HEK293T (cell line): ENCODE measurements at regions not wholly inside any gene's neighbourhood (a gene's known extent, or its start where the extent isn't known, plus 50 kb on each side); places are given as distances from the start of the nearest gene placed in this dataset.

Experiments
- CTCF ChIA-PET: fragments of 350-600 bp; formaldehyde crosslinking; extraction: SDS; loops from one replicate; lab custom pipeline; 2021; ENCODE audit warnings: antibody characterized with exemption, inconsistent platforms; lab: Yijun Ruan, JAX
- POLR2A ChIA-PET: fragments of 350-600 bp; formaldehyde crosslinking; extraction: SDS; loops from one replicate; lab custom pipeline; 2020; ENCODE audit warnings: antibody characterized with exemption, inconsistent platforms; lab: Yijun Ruan, JAX
- DNase-seq: peaks from one replicate; pipeline ENCODE4 v3.0.0; 2012; ENCODE audit warnings: mixed read lengths; ENCODE audit errors: extremely low spot score
- BHLHE40 ChIP-seq: fragments of 450-650 bp; IDR thresholded peaks from 2 replicates; pipeline ENCODE4 v1.6.1; 2016; ENCODE audit warnings: mild to moderate bottlenecking, moderate library complexity, borderline replicate concordance
- FOXK2 ChIP-seq: fragments of 450-650 bp; IDR thresholded peaks from 2 replicates; pipeline ENCODE4 v1.6.1; 2016; ENCODE audit warnings: mild to moderate bottlenecking
- FOXM1 ChIP-seq: fragments of 450-650 bp; IDR thresholded peaks from 2 replicates; pipeline ENCODE4 v1.6.1; 2017; ENCODE audit warnings: mild to moderate bottlenecking, borderline replicate concordance
- L3MBTL2 ChIP-seq: fragments of 450-650 bp; conservative IDR thresholded peaks from 2 replicates; pipeline ENCODE4 v1.6.1; 2016; ENCODE audit warnings: mild to moderate bottlenecking
- LEF1 ChIP-seq: fragments of 450-650 bp; IDR thresholded peaks from 2 replicates; pipeline ENCODE4 v1.6.1; 2017; ENCODE audit warnings: mild to moderate bottlenecking, borderline replicate concordance
- NFRKB ChIP-seq: fragments of 450-650 bp; IDR thresholded peaks from 2 replicates; pipeline ENCODE4 v1.6.1; 2016; ENCODE audit warnings: mild to moderate bottlenecking, moderate library complexity

GRCh38 chr13:95502216-95502615 lies 50.3 kb upstream of the CLDN10 start:
- ChIA-PET CTCF (no interaction called here), POLR2A (no interaction called here)
- TF ChIP-seq NFRKB: no peak
- no peak for TF ChIP-seq L3MBTL2
- no peak for TF ChIP-seq BHLHE40
- TF ChIP-seq LEF1: no peak
- no peak for TF ChIP-seq FOXK2
- TF ChIP-seq FOXM1: no peak
- no peak for DNase-seq
